IPS-18c (cell line): ENCODE measurements at regions not wholly inside any gene's neighbourhood (a gene's known extent, or its start where the extent isn't known, plus 50 kb on each side); places are given as distances from the start of the nearest gene placed in this dataset.
A peak's percentile ranks its signal among the peaks of the same experiment; 100 is the strongest.

Experiments
- H3K4me3 ChIP-seq: 2 replicates; pipeline ENCODE4 v1.7.0; 2013; ENCODE audit warnings: low read depth, mild to moderate bottlenecking, low read length, moderate library complexity; ENCODE audit not compliant: insufficient read depth
- H3K9me3 ChIP-seq: one replicate; pipeline ENCODE4 v1.6.1; 2013; ENCODE audit warnings: mild to moderate bottlenecking, low read length, moderate library complexity; ENCODE audit not compliant: control insufficient read depth, insufficient read depth

- no peak overlapping the region for H3K4me3 ChIP-seq
- H3K9me3 ChIP-seq, result peaks cover 2% of the 10 kb centered on the region
Observed at GRCh38 chr2:118231759-118232158, 143.5 kb downstream of the INSIG2 start.

GRCh38 chr2:118227698-118228508 lies 139.6 kb downstream of the INSIG2 start:
- H3K9me3 ChIP-seq, result peaks cover 2% of the 10 kb centered on the region
- no peak overlapping the region for H3K4me3 ChIP-seq

- Histone ChIP-seq H3K4me3 (no peak overlapping the region), H3K9me3 (peaks cover 2% of the 10 kb centered on the region)
Observed at GRCh38 chr2:118225666-118226065, 137.4 kb downstream of the INSIG2 start.

GRCh38 chr2:118224895-118225311 lies 136.6 kb downstream of the INSIG2 start:
- peaks cover 2% of the 10 kb centered on the region for H3K9me3 ChIP-seq
- H3K4me3 ChIP-seq, result peak overlapping the region; percentile 70

- peaks cover 2% of the 10 kb centered on the region for H3K9me3 ChIP-seq
- peak overlapping the region; percentile 70 for H3K4me3 ChIP-seq
Observed at GRCh38 chr2:118223992-118224894, 136.0 kb downstream of the INSIG2 start.

GRCh38 chr2:118223511-118223991 lies 135.3 kb downstream of the INSIG2 start:
- Histone ChIP-seq H3K4me3 (peak overlapping the region; percentile 70), H3K9me3 (peaks cover 2% of the 10 kb centered on the region)

GRCh38 chr2:118222672-118223421 lies 134.6 kb downstream of the INSIG2 start:
- Histone ChIP-seq H3K4me3 (peak overlapping the region; percentile 70; the same call in 1 of the 2 replicates), H3K9me3 (no peaks in the 10 kb centered on the region)

GRCh38 chr2:118222273-118222594 lies 134.0 kb downstream of the INSIG2 start:
- H3K9me3 ChIP-seq, result no peaks in the 10 kb centered on the region
- no peak overlapping the region for H3K4me3 ChIP-seq

GRCh38 chr2:118221536-118222272 lies 133.4 kb downstream of the INSIG2 start:
- Histone ChIP-seq H3K4me3 (no peak overlapping the region), H3K9me3 (no peaks in the 10 kb centered on the region)

- Histone ChIP-seq H3K9me3 (no peaks in the 10 kb centered on the region), H3K4me3 (no peak overlapping the region)
Observed at GRCh38 chr2:118219611-118220010, 131.3 kb downstream of the INSIG2 start.

GRCh38 chr2:118216224-118216623 lies 128.0 kb downstream of the INSIG2 start:
- Histone ChIP-seq H3K9me3 (no peaks in the 10 kb centered on the region), H3K4me3 (no peak overlapping the region)

GRCh38 chr2:118209727-118210126 lies 121.5 kb downstream of the INSIG2 start:
- no peaks in the 10 kb centered on the region for H3K9me3 ChIP-seq
- no peak overlapping the region for H3K4me3 ChIP-seq

- Histone ChIP-seq H3K9me3 (no peaks in the 10 kb centered on the region), H3K4me3 (no peak overlapping the region)
Observed at GRCh38 chr2:118207889-118208288, 119.6 kb downstream of the INSIG2 start.

- Histone ChIP-seq H3K4me3 (no peak overlapping the region), H3K9me3 (no peaks in the 10 kb centered on the region)
Observed at GRCh38 chr2:118202707-118203303, 114.5 kb downstream of the INSIG2 start.

- Histone ChIP-seq H3K4me3 (no peak overlapping the region), H3K9me3 (no peaks in the 10 kb centered on the region)
Observed at GRCh38 chr2:118198268-118198667, 110.0 kb downstream of the INSIG2 start.

- no peak overlapping the region for H3K4me3 ChIP-seq
Observed at GRCh38 chr2:118197011-118197675, 108.9 kb downstream of the INSIG2 start.

More at GRCh38 chr2:118197011-118197675, 108.9 kb downstream of the INSIG2 start:
- H3K9me3 ChIP-seq, result no peaks in the 10 kb centered on the region
